ENCODE measurements at regions not wholly inside any gene's neighbourhood (a gene's known extent, or its start where the extent isn't known, plus 50 kb on each side); places are given as distances from the start of the nearest gene placed in this dataset.

GRCh38 chr1:165025805-165026204, 330.7 kb downstream of the LMX1A start:
- Histone ChIP-seq H3K9me3 (ENCODE audit: control insufficient read depth, insufficient read depth, low read length) (no peaks in the 10 kb centered on the region), H3K4me1 (ENCODE audit: insufficient read depth, low read length) (no peaks in the 10 kb centered on the region), H3K9ac (ENCODE audit: low read depth, low read length) (no peak overlapping the region), H3K36me3 (ENCODE audit: insufficient read depth, low read length) (no peaks in the 10 kb centered on the region)

GRCh38 chr1:165014753-165015152, 341.8 kb downstream of the LMX1A start:
- no peaks in the 10 kb centered on the region for H3K36me3 ChIP-seq (ENCODE audit: insufficient read depth, low read length)
- H3K9ac ChIP-seq (ENCODE audit: low read depth, low read length) = no peak overlapping the region
- H3K9me3 ChIP-seq (ENCODE audit: control insufficient read depth, insufficient read depth, low read length) = no peaks in the 10 kb centered on the region
- H3K4me1 ChIP-seq (ENCODE audit: insufficient read depth, low read length) = no peaks in the 10 kb centered on the region

- Histone ChIP-seq H3K9ac (ENCODE audit: low read depth, low read length) (no peak overlapping the region), H3K36me3 (ENCODE audit: insufficient read depth, low read length) (no peaks in the 10 kb centered on the region), H3K4me1 (ENCODE audit: insufficient read depth, low read length) (no peaks in the 10 kb centered on the region), H3K9me3 (ENCODE audit: control insufficient read depth, insufficient read depth, low read length) (no peaks in the 10 kb centered on the region)
Measured at GRCh38 chr1:165011991-165012531, 344.5 kb downstream of the LMX1A start.

GRCh38 chr1:165011186-165011585, 345.3 kb downstream of the LMX1A start:
- Histone ChIP-seq H3K4me1 (ENCODE audit: insufficient read depth, low read length) (no peaks in the 10 kb centered on the region), H3K9ac (ENCODE audit: low read depth, low read length) (no peak overlapping the region), H3K36me3 (ENCODE audit: insufficient read depth, low read length) (no peaks in the 10 kb centered on the region), H3K9me3 (ENCODE audit: control insufficient read depth, insufficient read depth, low read length) (no peaks in the 10 kb centered on the region)

GRCh38 chr1:165010418-165011070, 346.0 kb downstream of the LMX1A start:
- H3K9ac ChIP-seq (ENCODE audit: low read depth, low read length) = no peak overlapping the region
- H3K36me3 ChIP-seq (ENCODE audit: insufficient read depth, low read length) = no peaks in the 10 kb centered on the region
- no peaks in the 10 kb centered on the region for H3K9me3 ChIP-seq (ENCODE audit: control insufficient read depth, insufficient read depth, low read length)
- no peaks in the 10 kb centered on the region for H3K4me1 ChIP-seq (ENCODE audit: insufficient read depth, low read length)

GRCh38 chr1:165006831-165007230, 349.7 kb downstream of the LMX1A start:
- Histone ChIP-seq H3K9ac (ENCODE audit: low read depth, low read length) (no peak overlapping the region), H3K4me1 (ENCODE audit: insufficient read depth, low read length) (no peaks in the 10 kb centered on the region), H3K9me3 (ENCODE audit: control insufficient read depth, insufficient read depth, low read length) (peaks cover 2% of the 10 kb centered on the region; the same call in 1 of the 2 replicates), H3K36me3 (ENCODE audit: insufficient read depth, low read length) (no peaks in the 10 kb centered on the region)

GRCh38 chr1:164999146-164999545, 357.4 kb downstream of the LMX1A start:
- no peaks in the 10 kb centered on the region; the same call in 1 of the 2 replicates for H3K36me3 ChIP-seq (ENCODE audit: insufficient read depth, low read length)
- H3K4me1 ChIP-seq (ENCODE audit: insufficient read depth, low read length) = no peaks in the 10 kb centered on the region
- peaks cover 2% of the 10 kb centered on the region; the same call in 1 of the 2 replicates for H3K9me3 ChIP-seq (ENCODE audit: control insufficient read depth, insufficient read depth, low read length)
- no peak overlapping the region for H3K9ac ChIP-seq (ENCODE audit: low read depth, low read length)

GRCh38 chr1:164991763-164992314, 364.7 kb downstream of the LMX1A start:
- H3K36me3 ChIP-seq (ENCODE audit: insufficient read depth, low read length) = no peaks in the 10 kb centered on the region
- no peaks in the 10 kb centered on the region for H3K4me1 ChIP-seq (ENCODE audit: insufficient read depth, low read length)
- no peaks in the 10 kb centered on the region for H3K9me3 ChIP-seq (ENCODE audit: control insufficient read depth, insufficient read depth, low read length)
- no peak overlapping the region for H3K9ac ChIP-seq (ENCODE audit: low read depth, low read length)

GRCh38 chr1:164983023-164983650, 373.4 kb downstream of the LMX1A start:
- H3K9ac ChIP-seq (ENCODE audit: low read depth, low read length) = no peak overlapping the region
- no peaks in the 10 kb centered on the region for H3K36me3 ChIP-seq (ENCODE audit: insufficient read depth, low read length)
- H3K4me1 ChIP-seq (ENCODE audit: insufficient read depth, low read length) = no peaks in the 10 kb centered on the region
- no peaks in the 10 kb centered on the region for H3K9me3 ChIP-seq (ENCODE audit: control insufficient read depth, insufficient read depth, low read length)

- Histone ChIP-seq H3K4me1 (ENCODE audit: insufficient read depth, low read length) (no peaks in the 10 kb centered on the region), H3K9me3 (ENCODE audit: control insufficient read depth, insufficient read depth, low read length) (no peaks in the 10 kb centered on the region), H3K36me3 (ENCODE audit: insufficient read depth, low read length) (no peaks in the 10 kb centered on the region), H3K9ac (ENCODE audit: low read depth, low read length) (no peak overlapping the region)
Measured at GRCh38 chr1:164982545-164982944, 374.0 kb downstream of the LMX1A start.

GRCh38 chr1:164977561-164977960, 379.0 kb downstream of the LMX1A start:
- no peaks in the 10 kb centered on the region for H3K36me3 ChIP-seq (ENCODE audit: insufficient read depth, low read length)
- H3K9ac ChIP-seq (ENCODE audit: low read depth, low read length) = no peak overlapping the region
- no peaks in the 10 kb centered on the region for H3K4me1 ChIP-seq (ENCODE audit: insufficient read depth, low read length)
- H3K9me3 ChIP-seq (ENCODE audit: control insufficient read depth, insufficient read depth, low read length) = no peaks in the 10 kb centered on the region

GRCh38 chr1:164971921-164972415, 384.5 kb downstream of the LMX1A start:
- no peak overlapping the region for H3K9ac ChIP-seq (ENCODE audit: low read depth, low read length)
- H3K36me3 ChIP-seq (ENCODE audit: insufficient read depth, low read length) = no peaks in the 10 kb centered on the region
- peaks cover 4% of the 10 kb centered on the region for H3K4me1 ChIP-seq (ENCODE audit: insufficient read depth, low read length)
- H3K9me3 ChIP-seq (ENCODE audit: control insufficient read depth, insufficient read depth, low read length) = no peaks in the 10 kb centered on the region

GRCh38 chr1:164971391-164971790, 385.1 kb downstream of the LMX1A start:
- Histone ChIP-seq H3K9me3 (ENCODE audit: control insufficient read depth, insufficient read depth, low read length) (no peaks in the 10 kb centered on the region), H3K9ac (ENCODE audit: low read depth, low read length) (no peak overlapping the region), H3K4me1 (ENCODE audit: insufficient read depth, low read length) (peaks cover 4% of the 10 kb centered on the region), H3K36me3 (ENCODE audit: insufficient read depth, low read length) (no peaks in the 10 kb centered on the region)

GRCh38 chr1:164969253-164969652, 387.3 kb downstream of the LMX1A start:
- Histone ChIP-seq H3K9ac (ENCODE audit: low read depth, low read length) (no peak overlapping the region), H3K4me1 (ENCODE audit: insufficient read depth, low read length) (peaks cover 4% of the 10 kb centered on the region), H3K36me3 (ENCODE audit: insufficient read depth, low read length) (no peaks in the 10 kb centered on the region), H3K9me3 (ENCODE audit: control insufficient read depth, insufficient read depth, low read length) (no peaks in the 10 kb centered on the region)

- no peaks in the 10 kb centered on the region for H3K36me3 ChIP-seq (ENCODE audit: insufficient read depth, low read length)
- H3K4me1 ChIP-seq (ENCODE audit: insufficient read depth, low read length) = peaks cover 4% of the 10 kb centered on the region
- no peaks in the 10 kb centered on the region; the same call in 1 of the 2 replicates for H3K9me3 ChIP-seq (ENCODE audit: control insufficient read depth, insufficient read depth, low read length)
- no peak overlapping the region for H3K9ac ChIP-seq (ENCODE audit: low read depth, low read length)
Measured at GRCh38 chr1:164967300-164967699, 389.2 kb downstream of the LMX1A start.
